Fibroblast of the aortic adventitia (primary cell): ENCODE measurements at regions not wholly inside any gene's neighbourhood (a gene's known extent, or its start where the extent isn't known, plus 50 kb on each side); places are given as distances from the start of the nearest gene placed in this dataset.

Experiments
- DNase-seq: peaks from one replicate; pipeline ENCODE4 v3.0.0-alpha.2; 2010; ENCODE audit warnings: low read depth
- H3K4me3 ChIP-seq: 2 replicates; pipeline ENCODE4 v1.5.1; 2011; ENCODE audit warnings: low read depth, mild to moderate bottlenecking, control low read depth, low read length, moderate library complexity
- TF ChIP-seq, protein P1 (sequence below): IDR thresholded peaks from 2 replicates; pipeline ENCODE4 v1.5.1; 2011; ENCODE audit warnings: mild to moderate bottlenecking, low read length, control low read depth, inconsistent platforms; ENCODE audit not compliant: insufficient read depth

DNA sequence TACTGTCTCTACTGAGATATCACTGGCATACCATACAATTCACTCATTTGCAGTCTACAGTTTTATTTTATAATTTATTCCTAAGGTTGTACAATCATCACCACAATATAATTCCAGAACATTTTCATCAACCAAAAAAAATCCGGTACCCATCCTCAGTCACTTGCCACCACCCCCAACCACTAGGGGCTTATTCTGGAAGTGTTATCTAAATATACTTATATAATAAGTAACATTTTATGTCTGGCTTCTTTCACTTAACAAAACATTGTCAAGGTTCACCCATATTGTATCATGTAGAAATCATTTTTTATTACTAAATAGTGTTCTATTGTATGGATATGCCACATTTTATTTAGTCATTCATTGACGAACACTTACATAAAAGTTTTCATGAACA, 440.8 kb downstream of the RNF144A start:
- H3K4me3 ChIP-seq = no peak overlapping the region
- TF ChIP-seq, protein P1, sequence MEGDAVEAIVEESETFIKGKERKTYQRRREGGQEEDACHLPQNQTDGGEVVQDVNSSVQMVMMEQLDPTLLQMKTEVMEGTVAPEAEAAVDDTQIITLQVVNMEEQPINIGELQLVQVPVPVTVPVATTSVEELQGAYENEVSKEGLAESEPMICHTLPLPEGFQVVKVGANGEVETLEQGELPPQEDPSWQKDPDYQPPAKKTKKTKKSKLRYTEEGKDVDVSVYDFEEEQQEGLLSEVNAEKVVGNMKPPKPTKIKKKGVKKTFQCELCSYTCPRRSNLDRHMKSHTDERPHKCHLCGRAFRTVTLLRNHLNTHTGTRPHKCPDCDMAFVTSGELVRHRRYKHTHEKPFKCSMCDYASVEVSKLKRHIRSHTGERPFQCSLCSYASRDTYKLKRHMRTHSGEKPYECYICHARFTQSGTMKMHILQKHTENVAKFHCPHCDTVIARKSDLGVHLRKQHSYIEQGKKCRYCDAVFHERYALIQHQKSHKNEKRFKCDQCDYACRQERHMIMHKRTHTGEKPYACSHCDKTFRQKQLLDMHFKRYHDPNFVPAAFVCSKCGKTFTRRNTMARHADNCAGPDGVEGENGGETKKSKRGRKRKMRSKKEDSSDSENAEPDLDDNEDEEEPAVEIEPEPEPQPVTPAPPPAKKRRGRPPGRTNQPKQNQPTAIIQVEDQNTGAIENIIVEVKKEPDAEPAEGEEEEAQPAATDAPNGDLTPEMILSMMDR = no peak
- DNase-seq = no peak

DNA sequence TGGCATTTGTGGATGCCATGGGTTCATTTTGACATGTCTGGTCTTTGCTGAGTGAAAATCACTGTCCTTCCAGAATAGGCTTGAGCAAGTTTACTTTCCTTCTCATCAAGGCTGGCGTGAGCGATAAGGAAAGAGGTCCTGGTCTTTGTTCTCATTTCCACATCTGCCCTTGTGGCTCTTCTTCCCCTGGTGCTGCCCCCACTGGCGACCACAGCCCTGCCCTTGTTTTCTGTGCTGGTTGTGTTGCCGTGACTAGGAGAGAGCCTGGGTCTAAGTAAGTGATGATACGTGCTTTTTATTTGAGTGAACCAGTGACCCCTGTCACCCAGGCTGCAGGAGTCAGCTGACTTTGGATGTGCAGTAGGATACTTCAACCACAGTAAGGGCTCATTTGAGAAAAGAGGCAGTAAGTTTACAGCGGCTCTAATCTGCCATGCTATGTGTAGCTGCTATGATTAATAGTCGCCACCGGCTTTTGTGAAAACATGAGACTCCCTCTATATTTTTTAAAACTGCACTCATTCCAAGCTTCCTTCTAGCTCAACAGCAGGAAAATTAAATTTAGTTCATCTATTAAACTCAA, 441.7 kb downstream of the RNF144A start:
- TF ChIP-seq, protein P1 = no peak
- no peak overlapping the region for H3K4me3 ChIP-seq
- DNase-seq = no peak

DNA sequence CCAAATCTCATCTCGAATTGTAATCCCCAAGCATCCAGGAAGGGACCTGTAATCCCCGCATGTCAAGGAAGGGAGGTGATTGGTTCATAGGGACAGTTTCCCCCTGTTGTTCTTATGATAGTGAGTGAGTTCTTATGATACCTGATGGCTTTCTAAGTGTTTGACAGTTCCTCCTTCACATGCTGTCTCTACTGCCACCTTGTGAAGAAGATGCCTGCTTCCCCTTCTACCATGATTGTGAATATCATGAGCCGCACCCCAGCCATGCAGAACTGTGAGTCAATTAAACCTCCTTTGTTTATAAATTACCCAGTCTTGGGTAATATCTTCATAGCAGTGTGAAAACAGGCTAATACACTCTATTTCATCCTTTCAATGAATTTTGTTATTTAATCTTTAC, 446.7 kb downstream of the RNF144A start:
- TF ChIP-seq, protein P1 = no peak
- no peak overlapping the region for H3K4me3 ChIP-seq
- no peak for DNase-seq

DNA sequence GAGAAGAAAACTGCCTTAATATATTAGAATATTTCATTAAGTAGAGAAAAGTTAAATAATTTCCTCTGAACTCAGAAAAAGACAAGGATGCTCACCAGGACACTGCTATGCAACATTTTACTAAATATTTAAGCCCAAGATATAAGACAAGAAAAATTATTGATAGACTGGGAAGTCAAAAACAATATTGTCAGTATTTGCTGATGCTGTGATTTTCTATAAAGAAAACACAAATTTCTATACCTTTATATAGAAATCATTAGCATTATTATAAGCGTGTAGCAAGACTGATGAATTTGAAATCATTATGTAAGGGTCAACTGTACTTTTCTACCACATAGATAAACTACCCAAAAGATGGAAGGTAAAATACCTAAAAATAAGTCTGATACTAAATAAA, 451.0 kb downstream of the RNF144A start:
- DNase-seq = no peak
- no peak overlapping the region for H3K4me3 ChIP-seq
- TF ChIP-seq, protein P1 = no peak

DNA sequence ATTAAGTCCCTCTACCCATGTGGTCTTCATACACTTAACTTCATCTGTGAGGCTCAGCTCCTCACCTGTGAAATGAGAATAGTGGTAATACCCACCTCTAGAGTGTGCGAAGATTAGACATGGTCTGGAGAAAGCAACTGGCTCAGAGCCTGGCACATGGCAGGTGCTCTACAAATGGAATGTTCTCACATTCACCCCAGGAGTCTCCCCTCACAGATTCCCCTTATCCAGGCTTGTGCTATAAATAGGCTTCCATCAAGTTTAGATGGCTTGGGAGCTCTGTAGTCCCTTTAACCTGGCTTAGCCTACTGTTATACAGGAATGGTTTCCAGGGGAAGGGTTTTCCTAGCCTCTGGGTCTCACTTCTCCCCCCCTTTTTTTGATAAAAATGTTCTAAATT, 455.9 kb downstream of the RNF144A start:
- no peak overlapping the region for H3K4me3 ChIP-seq
- TF ChIP-seq, protein P1 = no peak
- no peak for DNase-seq

DNA sequence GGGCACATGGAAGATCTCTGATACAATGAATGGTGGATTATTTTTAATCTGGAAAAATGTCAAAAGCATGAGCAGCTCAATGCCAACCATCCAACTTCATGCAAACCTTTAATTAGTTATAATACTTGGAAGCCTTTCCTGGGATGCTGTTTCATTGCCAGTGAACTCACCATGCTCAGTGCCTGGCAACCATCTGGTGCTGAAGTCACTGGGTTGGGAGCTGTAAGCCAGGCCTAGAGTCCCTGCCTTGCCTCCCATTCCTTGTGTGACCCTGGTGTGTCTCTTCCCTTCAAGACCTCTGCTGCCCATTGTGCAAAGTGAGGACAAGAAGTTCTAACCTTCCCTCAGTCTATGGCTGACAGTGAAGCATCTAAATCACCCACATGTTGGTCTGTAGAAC, 458.7 kb downstream of the RNF144A start:
- TF ChIP-seq, protein P1 = no peak
- no peak for DNase-seq

More for the DNA sequence above, 458.7 kb downstream of the RNF144A start:
- no peak overlapping the region for H3K4me3 ChIP-seq
